Right forelimb (tissue), 1 donor: ENCODE measurements at regions not wholly inside any gene's neighbourhood (a gene's known extent, or its start where the extent isn't known, plus 50 kb on each side); places are given as distances from the start of the nearest gene placed in this dataset.
"Not testable (repeated sequence)": the region's sequence is repeated elsewhere in the genome, so short reads cannot be mapped to it uniquely, and the experiment has no call there.

Source experiments
- DNase-seq: peaks from one replicate; pipeline ENCODE4 v3.0.0-alpha.2; 2018

DNA sequence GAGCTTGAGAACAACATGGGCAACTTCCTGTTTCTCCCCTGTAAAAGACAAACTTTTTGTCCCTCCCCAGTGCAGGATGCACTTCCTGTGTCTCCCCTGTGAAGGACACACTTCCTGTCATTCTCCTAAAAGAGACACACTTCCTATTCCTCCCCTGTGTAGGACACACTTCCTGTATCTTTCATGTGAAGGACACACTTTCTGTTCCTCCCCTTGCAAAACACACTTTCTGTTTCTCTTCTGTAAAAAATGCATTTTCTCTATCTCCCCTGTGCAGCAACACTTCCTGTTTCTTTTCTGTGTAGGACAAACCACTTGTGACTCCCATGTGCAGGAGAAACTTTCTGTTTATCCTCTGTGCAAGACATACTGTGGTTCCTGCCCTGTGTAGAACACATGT lies 488.6 kb upstream of the USP9Y start:
- no peak for DNase-seq

- DNase-seq = no peak
These were observed 485.4 kb upstream of the USP9Y start for GRCh38 chrY:12215564-12216022.

- DNase-seq = no peak
These were observed 470.1 kb upstream of the USP9Y start for GRCh38 chrY:12230921-12231320.

DNA sequence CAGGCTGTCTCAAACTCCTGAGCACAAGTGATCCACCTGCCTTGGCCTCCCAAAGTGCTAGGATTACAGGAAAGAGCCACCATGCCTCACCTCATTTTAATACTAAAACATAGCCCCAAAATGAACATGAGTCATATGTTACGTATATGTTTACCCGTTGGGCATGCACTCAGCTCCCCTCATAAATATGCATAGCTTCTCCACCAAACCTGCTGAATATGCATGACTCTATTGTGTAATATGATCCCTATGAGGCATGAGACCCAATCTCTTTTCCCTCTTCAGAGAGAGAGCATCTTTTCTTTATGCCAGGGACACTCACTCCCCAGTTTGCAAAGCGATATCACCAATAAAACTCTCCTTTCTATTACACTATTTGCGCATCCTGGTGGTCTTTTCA lies 464.6 kb upstream of the USP9Y start:
- DNase-seq = no peak

DNA sequence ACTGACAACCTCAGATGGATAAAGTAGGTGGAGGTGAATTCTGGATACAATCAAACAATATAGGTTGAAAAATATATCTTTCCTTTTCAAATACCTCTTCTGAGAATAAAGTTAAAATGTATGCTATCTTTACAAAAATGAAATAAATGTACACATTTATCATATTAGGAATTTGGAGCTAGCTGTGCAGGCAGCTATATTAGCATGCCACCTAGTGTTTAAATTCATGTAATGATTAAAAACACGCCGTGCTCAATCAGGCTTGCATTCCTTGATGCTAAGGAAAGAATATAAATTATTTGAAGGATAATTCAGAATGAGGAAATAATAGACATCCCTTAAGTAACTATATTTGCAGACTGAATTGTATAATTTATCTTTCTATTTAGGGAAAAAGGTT lies 460.7 kb upstream of the USP9Y start:
- not testable (repeated sequence) for DNase-seq

DNA sequence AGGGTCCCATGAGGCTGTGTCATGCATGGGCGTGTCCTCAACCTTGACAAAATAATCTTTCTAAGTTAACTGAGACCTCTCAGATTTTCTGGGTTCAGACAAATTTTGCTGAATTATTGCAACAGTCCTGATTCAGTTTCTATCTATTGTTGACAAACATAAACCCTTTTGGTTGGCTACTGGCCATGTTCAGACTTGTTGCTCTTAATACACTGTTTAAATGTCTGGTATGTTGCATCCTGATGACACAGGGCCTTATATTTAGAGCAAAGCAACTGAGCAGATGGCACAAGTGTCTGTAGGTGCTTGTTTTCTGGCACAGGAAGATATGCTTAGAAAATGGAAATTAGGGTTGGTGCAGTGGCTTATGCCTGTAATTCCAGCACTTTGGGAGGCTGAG lies 456.9 kb upstream of the USP9Y start:
- no peak for DNase-seq

DNA sequence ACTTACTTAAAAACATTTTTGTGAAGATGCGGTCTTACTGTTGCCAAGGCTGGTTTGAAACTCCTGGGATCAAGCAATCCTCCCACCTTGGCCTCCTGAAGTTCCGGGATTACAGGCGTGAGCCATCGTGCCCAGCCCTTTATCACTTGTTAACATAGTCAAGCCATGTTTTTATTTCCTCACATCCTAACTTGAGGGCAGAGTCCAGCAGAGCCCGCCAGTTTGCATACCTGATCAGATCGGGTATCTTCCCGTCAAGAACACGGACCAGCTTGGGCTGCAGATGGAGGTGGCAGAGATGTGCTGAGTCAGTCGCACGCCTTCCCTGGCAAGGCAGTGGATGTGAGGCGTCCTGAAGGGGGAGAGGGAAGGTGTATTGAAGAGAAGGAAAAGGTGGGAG lies 447.3 kb upstream of the USP9Y start:
- DNase-seq = no peak

GRCh38 chrY:12271162-12271561 lies 429.9 kb upstream of the USP9Y start:
- DNase-seq = no peak

DNA sequence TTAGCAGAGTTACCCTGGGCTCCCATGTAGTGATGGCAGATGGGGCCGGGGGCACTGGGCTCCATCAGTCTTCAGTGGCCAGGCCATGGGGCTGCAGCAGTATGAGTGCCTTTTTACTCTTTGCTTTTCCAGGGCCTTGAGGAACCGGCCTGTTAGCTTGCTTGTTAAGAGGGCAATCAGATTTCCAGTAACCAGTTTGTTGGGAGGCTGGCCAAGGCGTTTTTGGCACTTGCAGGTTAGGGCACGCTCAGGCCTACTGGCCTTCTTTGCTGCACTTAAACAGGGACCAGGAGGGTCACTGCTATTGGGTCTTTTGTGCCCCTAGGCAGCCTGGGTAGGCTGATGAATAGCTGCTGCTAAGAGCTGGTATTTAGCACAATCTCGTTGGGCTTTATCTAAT lies 415.4 kb upstream of the USP9Y start:
- no peak for DNase-seq

- no peak for DNase-seq
These were observed 412.1 kb upstream of the USP9Y start for GRCh38 chrY:12288919-12289318.

DNA sequence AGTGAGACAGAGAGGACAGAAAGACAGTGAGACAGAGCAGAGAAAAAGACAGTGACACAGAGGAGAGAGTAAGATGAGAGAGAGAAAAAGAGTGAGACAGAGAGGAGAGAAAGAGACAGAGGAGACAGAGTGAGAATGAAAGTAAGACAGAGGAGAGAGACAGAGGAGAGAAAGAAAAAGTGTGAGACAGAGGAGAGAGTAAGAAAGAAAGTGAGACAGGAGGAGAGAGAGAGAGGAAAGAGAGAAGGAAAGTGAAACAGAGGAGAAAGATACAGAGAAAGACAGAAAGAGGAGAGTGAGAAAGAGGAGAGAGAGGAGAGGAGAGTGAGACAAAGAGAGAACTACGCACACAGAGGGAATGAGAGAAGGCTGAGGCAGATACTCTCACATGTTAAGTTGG lies 411.6 kb upstream of the USP9Y start:
- no peak for DNase-seq

DNA sequence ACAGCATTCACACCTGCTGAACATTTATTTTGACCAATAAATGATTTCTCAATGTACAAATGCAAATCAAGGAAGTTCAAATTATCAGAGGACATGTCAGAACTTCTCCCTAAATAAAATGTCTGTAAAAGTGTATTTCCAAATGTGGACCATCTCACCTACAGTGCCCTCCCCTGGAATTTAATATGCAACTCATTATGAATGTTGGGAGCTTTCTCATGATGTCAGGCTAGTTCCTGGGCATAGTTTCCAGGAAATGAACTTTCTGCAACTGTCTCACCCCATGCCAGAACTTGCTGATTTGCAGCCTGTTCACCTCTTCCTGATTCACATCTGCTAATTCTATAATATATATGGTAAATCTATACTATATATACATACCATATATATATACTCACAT lies 408.5 kb upstream of the USP9Y start:
- no peak for DNase-seq

DNA sequence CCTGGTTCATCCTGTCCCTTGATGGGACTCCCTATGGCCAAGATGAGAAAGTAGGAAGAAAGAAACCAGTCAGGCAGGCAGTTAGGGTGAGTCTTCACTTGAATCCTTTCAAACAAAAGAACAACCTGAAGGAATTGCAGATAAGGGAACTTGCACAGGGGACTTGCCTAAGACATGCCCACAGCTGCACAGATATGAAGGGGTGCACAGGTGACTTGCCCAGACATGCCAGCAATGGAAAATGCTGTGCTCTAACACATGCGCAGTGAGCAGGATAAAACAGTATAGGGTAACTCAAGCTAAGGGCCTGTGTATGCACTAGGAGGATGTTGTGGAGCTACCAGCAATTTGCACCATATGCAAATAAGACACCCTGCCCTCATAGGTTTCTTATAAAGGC lies 404.6 kb upstream of the USP9Y start:
- DNase-seq = no peak

GRCh38 chrY:12299796-12300195 lies 401.2 kb upstream of the USP9Y start:
- DNase-seq = not testable (repeated sequence)

DNA sequence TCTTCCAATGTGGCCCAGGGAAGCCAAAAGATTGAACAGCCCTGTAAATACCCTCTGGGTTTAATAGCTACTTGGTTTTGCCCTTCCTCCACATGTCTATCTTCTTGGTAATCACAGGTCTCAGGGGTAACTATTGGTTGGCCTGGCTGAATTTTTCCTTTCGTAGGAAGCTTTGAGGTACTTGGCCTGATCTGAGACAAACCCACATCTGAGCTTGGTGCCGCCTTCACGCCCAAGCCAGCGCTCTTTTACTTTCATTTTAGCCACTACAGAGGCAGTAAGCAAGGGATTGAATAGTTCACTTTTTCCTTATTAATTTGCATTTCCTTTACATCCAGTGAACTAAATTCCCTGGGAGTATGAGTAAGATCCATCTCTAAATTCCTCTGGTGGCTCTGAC lies 397.6 kb upstream of the USP9Y start:
- no peak for DNase-seq

DNA sequence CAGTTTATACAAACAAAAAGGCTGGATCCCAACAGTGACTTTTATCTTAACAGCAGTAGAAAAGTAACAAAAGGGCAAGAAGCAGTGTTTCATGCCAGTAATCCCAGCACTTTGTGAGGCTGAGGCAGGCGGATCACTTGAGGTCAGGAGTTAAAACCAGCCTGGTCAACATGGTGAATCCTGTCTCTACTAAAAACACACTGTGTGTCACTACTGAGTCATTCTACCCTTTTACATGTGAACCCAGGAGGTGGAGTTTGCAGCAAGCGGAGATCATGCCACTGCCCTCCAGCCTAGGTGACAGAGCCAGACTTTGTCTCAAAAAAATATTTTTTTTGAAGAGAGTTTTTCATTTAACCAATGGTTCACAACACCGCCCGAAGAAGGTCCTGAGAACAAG lies 395.6 kb upstream of the USP9Y start:
- DNase-seq = no peak

- DNase-seq = no peak
These were observed 391.8 kb upstream of the USP9Y start for GRCh38 chrY:12309212-12309611.

- DNase-seq = no peak
These were observed 390.2 kb upstream of the USP9Y start for GRCh38 chrY:12310832-12311231.

- DNase-seq = no peak
These were observed 373.3 kb upstream of the USP9Y start for GRCh38 chrY:12327751-12328150.

- DNase-seq = not testable (repeated sequence)
These were observed 369.1 kb upstream of the USP9Y start for GRCh38 chrY:12331917-12332316.

DNA sequence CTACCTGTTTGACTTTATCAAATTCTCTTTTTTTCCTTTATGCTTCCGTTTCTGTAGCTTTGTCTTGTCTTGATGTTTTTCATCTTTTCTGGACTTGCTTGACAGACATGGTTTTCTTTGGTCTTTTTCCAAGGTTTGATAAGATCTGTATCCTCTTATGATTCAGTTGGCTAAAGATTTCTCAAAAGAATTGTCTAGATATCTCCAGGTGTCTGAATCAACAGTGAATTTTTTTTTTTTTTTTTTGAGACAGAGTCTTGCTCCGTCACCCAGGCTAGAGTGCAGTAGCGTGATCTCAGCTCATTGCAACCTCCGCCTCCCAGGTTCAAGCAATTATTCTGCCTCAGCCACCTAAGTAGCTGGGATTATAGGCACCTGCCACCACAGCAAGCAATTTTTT lies 357.8 kb upstream of the USP9Y start:
- DNase-seq = no peak

DNA sequence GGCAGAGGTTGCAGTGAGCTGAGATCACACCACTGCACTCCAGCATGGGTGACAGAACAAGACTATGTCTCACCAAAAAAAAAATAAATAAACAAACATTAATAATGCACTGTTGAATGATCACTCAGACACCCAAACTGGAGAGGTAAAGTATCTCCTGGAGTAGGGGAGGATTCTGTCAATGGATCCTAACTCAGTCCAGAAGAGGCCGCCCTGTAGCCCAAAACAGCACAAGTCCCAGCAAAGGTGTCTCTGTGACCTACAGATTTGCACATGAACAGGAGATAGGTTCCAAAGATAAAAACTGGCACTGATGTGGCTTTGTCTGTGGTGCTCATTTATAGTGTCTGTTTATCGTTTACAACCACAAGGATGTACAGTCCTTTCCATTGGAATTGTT lies 352.9 kb upstream of the USP9Y start:
- no peak for DNase-seq

DNA sequence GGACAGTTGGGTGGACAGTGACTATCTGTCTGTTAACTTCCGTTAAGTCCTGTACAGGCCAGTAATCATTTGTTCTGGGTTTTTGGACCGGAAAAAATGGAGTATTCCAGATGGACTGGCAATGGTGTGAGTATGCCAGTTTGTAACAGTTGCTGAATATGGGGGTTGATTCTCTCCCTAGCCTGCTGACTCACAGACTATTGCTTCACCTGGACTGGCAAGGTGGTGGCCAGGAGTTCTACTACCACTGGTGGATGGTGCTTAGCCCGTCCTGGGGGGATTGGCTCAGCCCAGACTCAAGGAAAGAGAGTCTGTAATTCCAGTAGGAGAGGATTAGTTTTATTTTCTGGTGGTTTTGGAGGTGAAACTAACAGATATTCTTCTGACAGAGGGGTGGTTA lies 343.8 kb upstream of the USP9Y start:
- DNase-seq = no peak

- DNase-seq = no peak
These were observed 343.4 kb upstream of the USP9Y start for GRCh38 chrY:12357655-12358054.

DNA sequence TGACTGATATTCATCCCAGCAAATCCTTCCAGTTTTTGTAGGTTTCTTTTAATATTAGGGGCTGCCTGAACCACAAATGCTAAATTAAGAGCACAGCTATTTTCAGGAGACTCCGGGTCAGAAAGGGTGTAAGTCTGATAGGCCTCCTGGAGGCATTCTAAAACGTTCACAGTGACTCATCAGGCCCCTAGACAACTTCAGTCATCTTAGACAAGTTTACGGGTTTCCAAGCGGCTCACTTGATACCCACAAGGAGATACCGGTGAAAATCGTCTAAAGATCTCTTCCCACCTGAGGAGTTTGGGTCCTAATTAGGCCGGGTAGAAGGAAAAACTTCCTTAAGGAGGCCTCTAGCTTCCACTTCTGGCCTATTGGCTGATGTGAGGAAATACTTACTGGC lies 342.7 kb upstream of the USP9Y start:
- DNase-seq = no peak

- no peak for DNase-seq
These were observed 341.2 kb upstream of the USP9Y start for GRCh38 chrY:12359867-12360266.
